Mesenchymal stem cell (in vitro differentiated cells and primary cell): ENCODE measurements at regions not wholly inside any gene's neighbourhood (a gene's known extent, or its start where the extent isn't known, plus 50 kb on each side); places are given as distances from the start of the nearest gene placed in this dataset.

Experiments
- DNase-seq: peaks from one replicate; pipeline ENCODE4 v3.0.0-alpha.2; 2013
- H2AFZ ChIP-seq: one replicate; pipeline ENCODE4 v1.6.1; 2013; ENCODE audit warnings: low read depth, mild to moderate bottlenecking, control low read depth, inconsistent platforms, low read length, moderate library complexity
- H2AK5ac ChIP-seq: 2 replicates; pipeline ENCODE4 v1.6.1; 2013; ENCODE audit warnings: low read length, moderate library complexity, mild to moderate bottlenecking, inconsistent platforms; ENCODE audit not compliant: severe bottlenecking
- H2BK120ac ChIP-seq: one replicate; pipeline ENCODE4 v1.6.1; 2013; ENCODE audit warnings: low read depth, mild to moderate bottlenecking, inconsistent platforms, low read length, moderate library complexity
- H2BK12ac ChIP-seq, 2 experiments: one replicate each; pipeline ENCODE4 v1.6.1; 2013; ENCODE audit warnings: inconsistent platforms in 2 of 2, low read length in 2 of 2, mild to moderate bottlenecking in 2 of 2, moderate library complexity in 2 of 2, control low read depth in 1 of 2
- H2BK15ac ChIP-seq: one replicate; pipeline ENCODE4 v1.6.1; 2013; ENCODE audit warnings: mild to moderate bottlenecking, low read depth, inconsistent platforms; ENCODE audit not compliant: poor library complexity, severe bottlenecking
- H2BK5ac ChIP-seq: 2 replicates; pipeline ENCODE4 v1.6.1; 2013; ENCODE audit warnings: low read depth, mild to moderate bottlenecking, low read length, control low read depth, inconsistent platforms; ENCODE audit not compliant: poor library complexity, severe bottlenecking
- H3K14ac ChIP-seq, 2 experiments: one replicate each; pipeline ENCODE4 v1.6.1; 2013; ENCODE audit warnings: inconsistent platforms in 2 of 2, low read length in 2 of 2, control low read depth in 1 of 2, mild to moderate bottlenecking in 1 of 2, moderate library complexity in 1 of 2
- H3K18ac ChIP-seq, 2 experiments: one replicate each; pipeline ENCODE4 v1.6.1; 2013; ENCODE audit warnings: inconsistent platforms in 2 of 2, low read length in 2 of 2, control low read depth in 1 of 2, low read depth in 1 of 2, mild to moderate bottlenecking in 1 of 2
- H3K23ac ChIP-seq, 2 experiments: one replicate each; pipeline ENCODE4 v1.6.1; 2013; ENCODE audit warnings: inconsistent platforms in 2 of 2, low read length in 2 of 2, mild to moderate bottlenecking in 2 of 2, moderate library complexity in 2 of 2, control low read depth in 1 of 2
- H3K27ac ChIP-seq: 2 replicates; pipeline ENCODE4 v1.5.1; 2013; ENCODE audit warnings: mild to moderate bottlenecking, moderate library complexity, low read length, control low read depth, inconsistent platforms; ENCODE audit not compliant: poor library complexity, severe bottlenecking
- H3K27me3 ChIP-seq, 2 experiments: 2 replicates each; pipeline versions ENCODE4 v1.6.1 to v1.7.0; 2013; ENCODE audit warnings: low read length in 2 of 2, mild to moderate bottlenecking in 2 of 2, moderate library complexity in 2 of 2, control low read depth in 1 of 2, inconsistent platforms in 1 of 2; ENCODE audit not compliant: control insufficient read depth in 1 of 2, insufficient read depth in 1 of 2
- H3K36me3 ChIP-seq, 2 experiments: 2 replicates each; pipeline versions ENCODE4 v1.6.1 to v1.7.0; 2013; ENCODE audit warnings: low read length in 2 of 2, control low read depth in 1 of 2, inconsistent platforms in 1 of 2, low read depth in 1 of 2, mild to moderate bottlenecking in 1 of 2; ENCODE audit not compliant: insufficient read depth in 2 of 2, control insufficient read depth in 1 of 2
- H3K4ac ChIP-seq, 2 experiments: one replicate each; pipeline ENCODE4 v1.6.1; 2013; ENCODE audit warnings: inconsistent platforms in 2 of 2, low read length in 2 of 2, mild to moderate bottlenecking in 2 of 2, moderate library complexity in 2 of 2, control low read depth in 1 of 2, low read depth in 1 of 2
- H3K4me1 ChIP-seq: 2 replicates; pipeline ENCODE4 v1.6.1; 2013; ENCODE audit warnings: low read depth, low read length, control low read depth; ENCODE audit not compliant: control insufficient read depth, insufficient read depth
- H3K4me2 ChIP-seq: 2 replicates; pipeline ENCODE4 v1.6.1; 2013; ENCODE audit warnings: low read length, mild to moderate bottlenecking, inconsistent platforms; ENCODE audit not compliant: poor library complexity, severe bottlenecking
- H3K4me3 ChIP-seq, 2 experiments: 2 replicates each; pipeline versions ENCODE4 v1.5.1 to v1.7.0; 2013; ENCODE audit warnings: low read length in 2 of 2, mild to moderate bottlenecking in 2 of 2, control low read depth in 1 of 2, low read depth in 1 of 2; ENCODE audit not compliant: insufficient read depth in 1 of 2
- H3K79me1 ChIP-seq: replicated peaks from 2 replicates; pipeline ENCODE4 v1.6.1; 2013; ENCODE audit warnings: mild to moderate bottlenecking, control low read depth, low read length, inconsistent platforms; ENCODE audit not compliant: poor library complexity, severe bottlenecking
- H3K9ac ChIP-seq: 2 replicates; pipeline ENCODE4 v1.7.0; 2013; ENCODE audit warnings: mild to moderate bottlenecking, low read length, moderate library complexity
- H3K9me3 ChIP-seq: 2 replicates; pipeline ENCODE4 v1.7.0; 2013; ENCODE audit warnings: mild to moderate bottlenecking, low read length; ENCODE audit not compliant: control insufficient read depth
- H4K8ac ChIP-seq: one replicate; pipeline ENCODE4 v1.6.1; 2013; ENCODE audit warnings: inconsistent platforms, mild to moderate bottlenecking, low read length, moderate library complexity
- H4K91ac ChIP-seq: one replicate; pipeline ENCODE4 v1.6.1; 2013; ENCODE audit warnings: mild to moderate bottlenecking, low read length, inconsistent platforms
- WGBS: methylation state at CpG from one replicate; pipeline ENCODE4 v1.1.7; 2013; ENCODE audit warnings: mixed read lengths; 5-methylcytosine and 5-hydroxymethylcytosine counted together

- Histone ChIP-seq H3K4me2 (no peak overlapping the region), H3K9ac (no peak overlapping the region), H4K91ac (no peak overlapping the region), H3K9me3 (no peaks in the 10 kb centered on the region), H3K18ac (no peak overlapping the region), H2BK120ac (no peak overlapping the region), H3K4ac (no peak overlapping the region), H3K79me1 (no peaks in the 10 kb centered on the region), H2AFZ (no peak overlapping the region), H3K4me1 (no peaks in the 10 kb centered on the region), H2AK5ac (no peak overlapping the region), H3K23ac (no peak overlapping the region), H4K8ac (no peak overlapping the region), H2BK12ac (no peak overlapping the region), H3K4me3 (no peak overlapping the region), H2BK15ac (no peak overlapping the region), H2BK5ac (no peak overlapping the region), H3K14ac (no peak overlapping the region), H3K27ac (no peak overlapping the region), H3K36me3 (no peaks in the 10 kb centered on the region), H3K27me3 (no peaks in the 10 kb centered on the region)
- WGBS: 69% methylated on average over 6 of the region's 7 CpGs
- no peak for DNase-seq
Measured at GRCh38 chr6:133759524-133759923, 129.4 kb upstream of the TCF21 start.

- DNase-seq: peak; percentile 63
- H3K27ac ChIP-seq: no peak overlapping the region
- no peak overlapping the region for H3K4ac ChIP-seq
- H4K91ac ChIP-seq: no peak overlapping the region
- peak overlapping the region; percentile 87 for H3K9ac ChIP-seq
- H3K4me3 ChIP-seq: no peak overlapping the region
- no peak overlapping the region for H2BK5ac ChIP-seq
- no peaks in the 10 kb centered on the region for H3K9me3 ChIP-seq
- no peak overlapping the region for H3K18ac ChIP-seq
- H2BK12ac ChIP-seq: no peak overlapping the region
- H2AK5ac ChIP-seq: no peak overlapping the region
- H4K8ac ChIP-seq: no peak overlapping the region
- no peaks in the 10 kb centered on the region for H3K36me3 ChIP-seq
- H3K27me3 ChIP-seq: no peaks in the 10 kb centered on the region
- H3K4me1 ChIP-seq: no peaks in the 10 kb centered on the region
- H2BK15ac ChIP-seq: no peak overlapping the region
- no peak overlapping the region for H2AFZ ChIP-seq
- no peak overlapping the region for H3K14ac ChIP-seq
- H3K79me1 ChIP-seq: no peaks in the 10 kb centered on the region
- no peak overlapping the region for H2BK120ac ChIP-seq
- no peak overlapping the region for H3K4me2 ChIP-seq
- no peak overlapping the region for H3K23ac ChIP-seq
- 0% methylated on average over 1 of the region's 1 CpG for WGBS
Measured at GRCh38 chr6:133761706-133762105, 127.2 kb upstream of the TCF21 start.

GRCh38 chr6:133764008-133764753 lies 124.7 kb upstream of the TCF21 start:
- Histone ChIP-seq H3K27ac (no peak overlapping the region), H2BK5ac (no peak overlapping the region), H3K4ac (no peak overlapping the region), H2BK12ac (peak overlapping the region in 1 of 2 experiments; percentile 10), H3K18ac (no peak overlapping the region), H3K79me1 (no peaks in the 10 kb centered on the region), H3K9me3 (no peaks in the 10 kb centered on the region), H3K23ac (no peak overlapping the region), H3K14ac (no peak overlapping the region), H3K4me2 (no peak overlapping the region), H2AFZ (no peak overlapping the region), H4K8ac (no peak overlapping the region), H2BK15ac (no peak overlapping the region), H3K27me3 (no peaks in the 10 kb centered on the region), H3K36me3 (no peaks in the 10 kb centered on the region), H4K91ac (no peak overlapping the region), H2BK120ac (no peak overlapping the region), H2AK5ac (no peak overlapping the region), H3K9ac (peak overlapping the region; percentile 87), H3K4me1 (no peaks in the 10 kb centered on the region), H3K4me3 (peak overlapping the region in 1 of 2 experiments; percentile 16)
- WGBS: 10% methylated on average over 1 of the region's 2 CpGs
- peak; percentile 60 for DNase-seq

DNA sequence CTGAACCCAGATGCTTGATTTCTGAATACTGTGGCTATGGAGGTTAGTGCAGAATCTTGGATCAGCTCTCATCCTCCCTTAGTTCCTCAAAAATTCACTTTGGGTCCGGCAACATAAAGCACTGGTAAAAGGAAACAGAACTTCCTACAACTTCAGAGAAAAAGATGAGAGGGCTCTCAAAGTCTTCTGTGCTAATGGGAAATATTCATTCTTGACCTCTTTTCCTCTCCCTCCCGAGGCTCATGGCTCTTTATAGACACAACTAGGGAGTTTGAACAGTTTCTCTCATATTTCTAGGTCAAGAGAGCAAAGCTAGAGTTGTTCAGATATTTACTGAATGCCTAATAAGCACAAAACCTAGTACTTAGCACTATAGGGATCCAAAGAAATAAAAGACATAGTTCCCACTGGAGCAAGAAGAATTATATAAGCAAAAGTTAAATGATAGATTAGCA lies 124.1 kb upstream of the TCF21 start:
- no peak overlapping the region for H2BK12ac ChIP-seq
- H3K4me2 ChIP-seq: no peak overlapping the region
- no peak overlapping the region for H3K4ac ChIP-seq
- no peaks in the 10 kb centered on the region for H3K9me3 ChIP-seq
- no peak overlapping the region for H2BK15ac ChIP-seq
- H3K79me1 ChIP-seq: no peaks in the 10 kb centered on the region
- no peak overlapping the region for H4K91ac ChIP-seq
- H3K23ac ChIP-seq: no peak overlapping the region
- H2AK5ac ChIP-seq: no peak overlapping the region
- H2BK5ac ChIP-seq: no peak overlapping the region
- no peak overlapping the region for H2AFZ ChIP-seq
- H4K8ac ChIP-seq: no peak overlapping the region
- no peak for DNase-seq
- H3K14ac ChIP-seq: no peak overlapping the region
- H3K4me3 ChIP-seq: peak overlapping the region in 1 of 2 experiments; percentile 33
- no peaks in the 10 kb centered on the region for H3K36me3 ChIP-seq
- H3K18ac ChIP-seq: no peak overlapping the region
- WGBS: no CpG with 5 or more reads among the region's 2 CpGs
- H3K27me3 ChIP-seq: no peaks in the 10 kb centered on the region
- peak overlapping the region; percentile 87 for H3K9ac ChIP-seq
- H3K4me1 ChIP-seq: no peaks in the 10 kb centered on the region
- peak overlapping the region; percentile 27 for H2BK120ac ChIP-seq
- H3K27ac ChIP-seq: no peak overlapping the region
